ENCODE measurements at regions not wholly inside any gene's neighbourhood (a gene's known extent, or its start where the extent isn't known, plus 50 kb on each side); places are given as distances from the start of the nearest gene placed in this dataset.
A peak's percentile ranks its signal among the peaks of the same experiment; 100 is the strongest.

GRCh38 chr12:24565300-24565699 is 383.6 kb downstream of the BCAT1 start:
- H3K4me1 Mint-ChIP-seq (ENCODE audit: low read depth, unreplicated experiment): peaks cover 19% of the 10 kb centered on the region
- H3K36me3 Mint-ChIP-seq (ENCODE audit: insufficient read depth, unreplicated experiment): peaks cover 25% of the 10 kb centered on the region
- H3K27me3 Mint-ChIP-seq (ENCODE audit: unreplicated experiment): peaks cover 67% of the 10 kb centered on the region
- no peak overlapping the region for H3K4me3 Mint-ChIP-seq (ENCODE audit: low read depth, unreplicated experiment)
- CTCF ChIA-PET: no interaction called here
- no peak for DNase-seq
- TF ChIP-seq CTCF (IDR thresholded peaks at IDR 0.05; ENCODE audit: unreplicated experiment): no peak
- intact Hi-C loops (cut with micrococcal nuclease; ENCODE audit: unreplicated experiment): no loop called here
- H3K9me3 Mint-ChIP-seq (ENCODE audit: low read depth, unreplicated experiment): no peaks in the 10 kb centered on the region
- BruUV-seq (replicated peaks): no TSS peak
- no peak overlapping the region for H3K27ac Mint-ChIP-seq (ENCODE audit: unreplicated experiment)

- peaks cover 25% of the 10 kb centered on the region for H3K36me3 Mint-ChIP-seq (ENCODE audit: insufficient read depth, unreplicated experiment)
- peak; percentile 8 for DNase-seq
- H3K4me1 Mint-ChIP-seq (ENCODE audit: low read depth, unreplicated experiment): peaks cover 19% of the 10 kb centered on the region
- peak overlapping the region; percentile 86 for H3K4me3 Mint-ChIP-seq (ENCODE audit: low read depth, unreplicated experiment)
- H3K9me3 Mint-ChIP-seq (ENCODE audit: low read depth, unreplicated experiment): no peaks in the 10 kb centered on the region
- peaks cover 63% of the 10 kb centered on the region for H3K27me3 Mint-ChIP-seq (ENCODE audit: unreplicated experiment)
- intact Hi-C loops (cut with micrococcal nuclease; ENCODE audit: unreplicated experiment): no loop called here
- no TSS peak for BruUV-seq (replicated peaks)
- H3K27ac Mint-ChIP-seq (ENCODE audit: unreplicated experiment): peak overlapping the region; percentile 64
- no peak for TF ChIP-seq CTCF (IDR thresholded peaks at IDR 0.05; ENCODE audit: unreplicated experiment)
- CTCF ChIA-PET: no interaction called here
Observed at GRCh38 chr12:24562771-24563431, 386.0 kb downstream of the BCAT1 start.

GRCh38 chr12:24561882-24562770 is 386.8 kb downstream of the BCAT1 start:
- peak; percentile 23 for DNase-seq
- no peak for TF ChIP-seq CTCF (IDR thresholded peaks at IDR 0.05; ENCODE audit: unreplicated experiment)
- Mint-ChIP-seq H3K27me3 (ENCODE audit: unreplicated experiment) (peaks cover 63% of the 10 kb centered on the region), H3K36me3 (ENCODE audit: insufficient read depth, unreplicated experiment) (peaks cover 25% of the 10 kb centered on the region), H3K4me3 (ENCODE audit: low read depth, unreplicated experiment) (peak overlapping the region; percentile 86), H3K27ac (ENCODE audit: unreplicated experiment) (peak overlapping the region; percentile 64), H3K9me3 (ENCODE audit: low read depth, unreplicated experiment) (no peaks in the 10 kb centered on the region), H3K4me1 (ENCODE audit: low read depth, unreplicated experiment) (peaks cover 19% of the 10 kb centered on the region)
- intact Hi-C loops (cut with micrococcal nuclease; ENCODE audit: unreplicated experiment): no loop called here
- BruUV-seq (replicated peaks): no TSS peak
- CTCF ChIA-PET: interaction anchor here (0.6 kb wide), 1 partner anchor 496 kb away, joined by 3 read pairs; no protein-coding TSS in a partner anchor

GRCh38 chr12:24561411-24561871 is 387.5 kb downstream of the BCAT1 start:
- CTCF ChIA-PET: interaction anchor here (0.6 kb wide), 1 partner anchor 495 kb away, joined by 3 read pairs; no protein-coding TSS in a partner anchor
- intact Hi-C loops (cut with micrococcal nuclease; ENCODE audit: unreplicated experiment): no loop called here
- Mint-ChIP-seq H3K27ac (ENCODE audit: unreplicated experiment) (no peak overlapping the region), H3K36me3 (ENCODE audit: insufficient read depth, unreplicated experiment) (peaks cover 25% of the 10 kb centered on the region), H3K9me3 (ENCODE audit: low read depth, unreplicated experiment) (no peaks in the 10 kb centered on the region), H3K27me3 (ENCODE audit: unreplicated experiment) (peaks cover 67% of the 10 kb centered on the region), H3K4me3 (ENCODE audit: low read depth, unreplicated experiment) (peak overlapping the region; percentile 86), H3K4me1 (ENCODE audit: low read depth, unreplicated experiment) (peaks cover 19% of the 10 kb centered on the region)
- no peak for DNase-seq
- TF ChIP-seq CTCF (IDR thresholded peaks at IDR 0.05; ENCODE audit: unreplicated experiment): no peak
- no TSS peak for BruUV-seq (replicated peaks)

All from Calu3 (cell line).